CD14-positive monocyte (primary cell): ENCODE measurements at regions not wholly inside any gene's neighbourhood (a gene's known extent, or its start where the extent isn't known, plus 50 kb on each side); places are given as distances from the start of the nearest gene placed in this dataset.
"Not testable (repeated sequence)": the region's sequence is repeated elsewhere in the genome, so short reads cannot be mapped to it uniquely, and the experiment has no call there.

Experiments
- DNase-seq, 3 donors: peaks; one replicate each; pipeline ENCODE4 v3.0.0-alpha.2; 2011 to 2022
- H2AFZ ChIP-seq: 2 replicates; pipeline ENCODE4 v1.6.0; 2012; ENCODE audit warnings: mild to moderate bottlenecking, low read depth, low read length, inconsistent platforms; ENCODE audit not compliant: insufficient read depth, poor library complexity, severe bottlenecking
- H3K27ac ChIP-seq, 2 donors: 1 replicate in 1 of 2; 2 replicates in 1 of 2; pipeline ENCODE4 v1.5.1; 2012 to 2013; ENCODE audit warnings: low read length in 2 of 2, control low read depth in 1 of 2, inconsistent platforms in 1 of 2, low read depth in 1 of 2, mild to moderate bottlenecking in 1 of 2
- H3K27me3 ChIP-seq, 2 donors: one replicate each; pipeline versions ENCODE4 v1.6.0 to v1.6.1; 2011 to 2013; ENCODE audit warnings: low read length in 2 of 2; ENCODE audit not compliant: control insufficient read depth in 2 of 2, insufficient read depth in 2 of 2
- H3K36me3 ChIP-seq, 2 donors: replicated peaks in 1 of 2; 1 replicate in 1 of 2; 2 replicates in 1 of 2; pipeline versions ENCODE4 v1.5.1 to v1.6.1; 2012 to 2013; ENCODE audit warnings: low read length in 2 of 2, control low read depth in 1 of 2, inconsistent platforms in 1 of 2, mild to moderate bottlenecking in 1 of 2; ENCODE audit not compliant: insufficient read depth in 2 of 2, control insufficient read depth in 1 of 2
- H3K4me1 ChIP-seq, 2 donors: 1 replicate in 1 of 2; 2 replicates in 1 of 2; pipeline versions ENCODE4 v1.5.1 to v1.6.1; 2012 to 2013; ENCODE audit warnings: low read length in 2 of 2, control low read depth in 1 of 2, inconsistent platforms in 1 of 2, mild to moderate bottlenecking in 1 of 2, moderate library complexity in 1 of 2; ENCODE audit not compliant: insufficient read depth in 2 of 2, control insufficient read depth in 1 of 2
- H3K4me2 ChIP-seq: replicated peaks from 2 replicates; pipeline ENCODE3; 2012; ENCODE audit warnings: low read length, moderate library complexity, mild to moderate bottlenecking; ENCODE audit not compliant: poor library complexity, severe bottlenecking; ENCODE audit errors: extremely low read depth
- H3K4me3 ChIP-seq, 3 experiments: fragments of 200-600 bp in 1 of 3; sonication (generic) in 1 of 3; replicated peaks in 1 of 3; 1 replicate in 2 of 3; 2 replicates in 1 of 3; pipeline ENCODE4 v1.5.1; 2011 to 2013; ENCODE audit warnings: low read length in 3 of 3, mild to moderate bottlenecking in 3 of 3, control low read depth in 2 of 3, low read depth in 2 of 3, inconsistent platforms in 1 of 3, moderate library complexity in 1 of 3
- H3K79me2 ChIP-seq: 2 replicates; pipeline ENCODE4 v1.6.0; 2012; ENCODE audit warnings: mild to moderate bottlenecking, control low read depth, inconsistent platforms, low read length, moderate library complexity; ENCODE audit not compliant: insufficient read depth
- H3K9ac ChIP-seq: 2 replicates; pipeline ENCODE4 v1.6.0; 2017; ENCODE audit warnings: low read length, mild to moderate bottlenecking; ENCODE audit not compliant: insufficient read depth, poor library complexity, severe bottlenecking
- H3K9me3 ChIP-seq, 2 donors: replicated peaks in 1 of 2; 1 replicate in 1 of 2; 2 replicates in 1 of 2; pipeline versions ENCODE4 v1.5.1 to v1.6.1; 2012 to 2013; ENCODE audit warnings: low read length in 2 of 2, control low read depth in 1 of 2; ENCODE audit not compliant: control insufficient read depth in 1 of 2, insufficient read depth in 1 of 2
- H4K20me1 ChIP-seq: 2 replicates; pipeline ENCODE4 v1.6.0; 2012; ENCODE audit warnings: mild to moderate bottlenecking, low read length, control low read depth, moderate library complexity; ENCODE audit not compliant: insufficient read depth
- H3K27ac Mint-ChIP-seq, 7 donors: one replicate each; pipeline ENCODE4 v1.8.0; 2020; ENCODE audit warnings: mild to moderate bottlenecking in 7 of 7, mixed read lengths in 7 of 7, moderate library complexity in 6 of 7, inconsistent platforms in 2 of 7
- H3K27me3 Mint-ChIP-seq, 3 donors: one replicate each; pipeline ENCODE4 v1.8.0; 2021 to 2022; ENCODE audit warnings: low read depth in 3 of 3, mild to moderate bottlenecking in 3 of 3, mixed read lengths in 3 of 3, moderate library complexity in 3 of 3, inconsistent platforms in 1 of 3
- H3K36me3 Mint-ChIP-seq, 2 donors: one replicate each; pipeline ENCODE4 v1.8.0; 2020; ENCODE audit warnings: mixed read lengths in 2 of 2, inconsistent platforms in 1 of 2, mild to moderate bottlenecking in 1 of 2
- H3K4me1 Mint-ChIP-seq: one replicate; pipeline ENCODE4 v1.8.0; 2020; ENCODE audit warnings: mild to moderate bottlenecking, mixed read lengths
- H3K4me3 Mint-ChIP-seq, 2 donors: one replicate each; pipeline ENCODE4 v1.8.0; 2020; ENCODE audit warnings: mild to moderate bottlenecking in 2 of 2, mixed read lengths in 2 of 2, moderate library complexity in 1 of 2
- H3K9me3 Mint-ChIP-seq, 7 donors: one replicate each; pipeline ENCODE4 v1.8.0; 2020 to 2022; ENCODE audit warnings: mixed read lengths in 7 of 7, mild to moderate bottlenecking in 6 of 7, moderate library complexity in 6 of 7, inconsistent platforms in 2 of 7
- WGBS: methylation state at CpG from one replicate; pipeline ENCODE4 v1.1.5; 2013; ENCODE audit warnings: missing lambda C conversion rate; ENCODE audit not compliant: insufficient coverage; 5-methylcytosine and 5-hydroxymethylcytosine counted together
- intact Hi-C, 2 donors: fragments of 100-400 bp; cut with micrococcal nuclease; formaldehyde crosslinking; loops; one replicate each; pipeline versions ENCODE4 v1.15.0 to v1.15.1; 2023

DNA sequence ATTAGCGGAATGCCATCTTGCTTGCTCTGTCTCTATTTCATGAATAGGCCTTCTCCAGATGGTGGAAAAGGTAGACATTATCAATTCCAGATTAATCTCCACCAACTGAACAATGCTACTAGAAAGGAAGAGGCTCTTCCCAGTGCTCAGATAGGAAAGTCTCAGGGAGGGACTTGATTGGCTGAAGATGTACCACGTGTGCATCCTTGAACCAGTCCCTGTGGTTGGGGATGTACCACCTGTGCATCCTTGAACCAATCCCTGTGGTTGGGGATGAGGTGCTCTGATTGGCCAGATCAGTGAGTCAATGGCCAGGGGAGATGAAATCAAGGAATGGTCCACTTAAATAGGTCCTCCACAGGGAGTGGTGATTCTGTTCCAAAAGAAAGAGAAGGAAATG, 246.2 kb downstream of the NPIPA7 start:
- H3K36me3 ChIP-seq, H3K27me3 ChIP-seq, H3K27ac ChIP-seq, H3K9me3 ChIP-seq, H3K27me3 Mint-ChIP-seq, H3K27ac Mint-ChIP-seq, H3K36me3 Mint-ChIP-seq, H3K4me3 ChIP-seq, H3K4me1 ChIP-seq, H3K79me2 ChIP-seq, H3K9me3 Mint-ChIP-seq, intact Hi-C loops, DNase-seq, H3K4me3 Mint-ChIP-seq, H4K20me1 ChIP-seq, H3K4me1 Mint-ChIP-seq, H3K9ac ChIP-seq, H3K4me2 ChIP-seq, H2AFZ ChIP-seq: not testable (repeated sequence)
- WGBS: 67% methylated on average over 1 of the region's 2 CpGs

DNA sequence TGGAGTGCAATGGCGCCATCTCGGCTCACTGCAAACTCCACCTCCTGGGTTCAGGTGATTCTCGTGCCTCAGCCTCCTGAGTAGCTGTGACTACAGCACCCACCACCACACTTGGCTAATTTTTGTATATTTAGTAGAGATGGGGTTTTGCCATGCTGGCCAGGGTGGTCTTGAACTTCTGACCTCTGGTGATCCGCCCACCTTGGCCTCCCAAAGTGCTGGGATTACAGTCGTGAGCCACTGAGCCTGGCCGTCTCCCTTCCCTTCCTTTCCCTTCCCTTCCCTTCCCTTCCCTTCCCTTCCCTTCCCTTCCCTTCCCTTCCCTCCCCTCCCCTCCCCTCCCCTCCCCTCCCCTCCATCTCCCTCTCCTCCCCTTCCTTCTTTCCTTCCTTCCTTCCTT, 248.9 kb downstream of the NPIPA7 start:
- not testable (repeated sequence) for H4K20me1 ChIP-seq
- WGBS: no CpG with 5 or more reads among the region's 6 CpGs

DNA sequence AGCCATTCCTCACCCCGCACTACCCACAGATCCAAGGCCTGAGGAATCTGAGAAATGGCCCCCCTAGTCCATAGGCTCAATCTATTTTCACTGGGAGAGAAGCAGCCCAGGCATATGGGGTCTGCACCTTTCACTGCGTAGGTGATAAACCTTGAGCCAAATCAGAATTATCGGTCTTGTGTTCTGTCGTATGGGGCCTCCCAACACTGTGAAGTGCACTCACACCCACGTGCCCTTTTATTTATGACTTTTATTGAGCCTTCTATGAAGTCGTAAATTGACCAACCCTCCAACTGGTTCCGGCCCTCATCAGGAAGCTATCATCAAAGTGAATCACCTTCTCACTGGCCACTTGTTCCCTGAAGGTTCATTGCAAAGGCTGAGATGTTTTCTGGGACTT, 259.3 kb downstream of the NPIPA7 start:
- H2AFZ ChIP-seq, H3K27me3 ChIP-seq, H3K9me3 ChIP-seq, H3K9ac ChIP-seq, H3K4me2 ChIP-seq, H3K27ac ChIP-seq, H3K4me1 ChIP-seq, H3K4me1 Mint-ChIP-seq, H3K36me3 ChIP-seq, intact Hi-C loops, DNase-seq, H3K27ac Mint-ChIP-seq, H3K4me3 ChIP-seq, H3K4me3 Mint-ChIP-seq, H3K9me3 Mint-ChIP-seq, H3K79me2 ChIP-seq, H3K27me3 Mint-ChIP-seq, H3K36me3 Mint-ChIP-seq, H4K20me1 ChIP-seq: not testable (repeated sequence)
- WGBS: 80% methylated on average over 1 of the region's 7 CpGs

More for the DNA sequence above, 248.9 kb downstream of the NPIPA7 start:
- H3K4me3 ChIP-seq, H3K4me1 ChIP-seq, H3K36me3 Mint-ChIP-seq, H2AFZ ChIP-seq, H3K27me3 ChIP-seq, H3K9ac ChIP-seq, H3K4me1 Mint-ChIP-seq, H3K27ac ChIP-seq, intact Hi-C loops, H3K4me2 ChIP-seq, H3K4me3 Mint-ChIP-seq, H3K27ac Mint-ChIP-seq, H3K79me2 ChIP-seq, H3K36me3 ChIP-seq, DNase-seq, H3K27me3 Mint-ChIP-seq, H3K9me3 ChIP-seq: not testable (repeated sequence)
- peaks cover 0 to 15% (median 2%) of the 10 kb centered on the region in 7 donors for H3K9me3 Mint-ChIP-seq

DNA sequence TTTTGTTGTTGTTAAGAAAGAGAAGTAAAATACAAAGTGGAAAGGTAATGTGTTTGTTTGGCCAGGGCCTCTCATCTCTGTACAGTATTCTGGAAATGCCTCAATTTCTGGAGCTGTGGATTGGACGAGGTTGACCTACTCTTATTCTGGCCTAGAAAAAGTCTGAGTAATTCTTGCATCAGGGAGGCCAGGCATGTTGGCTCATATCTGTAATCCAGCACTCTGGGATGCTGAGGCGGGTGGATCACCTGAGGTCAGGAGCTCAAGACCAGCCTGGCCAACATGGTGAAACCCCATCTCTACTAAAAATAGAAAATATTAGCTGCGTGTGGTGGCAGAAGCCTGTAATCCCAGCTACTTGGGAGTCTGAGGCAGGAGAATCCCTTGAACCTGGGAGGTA, 259.8 kb downstream of the NPIPA7 start:
- WGBS: no CpG with 5 or more reads among the region's 3 CpGs
- H4K20me1 ChIP-seq, H3K4me2 ChIP-seq, H3K4me3 Mint-ChIP-seq, H3K27ac Mint-ChIP-seq, H3K4me1 Mint-ChIP-seq, H3K27me3 ChIP-seq, H2AFZ ChIP-seq, H3K27ac ChIP-seq, H3K9me3 Mint-ChIP-seq, H3K27me3 Mint-ChIP-seq, H3K36me3 Mint-ChIP-seq, H3K36me3 ChIP-seq, H3K9me3 ChIP-seq, H3K4me3 ChIP-seq, H3K9ac ChIP-seq, H3K79me2 ChIP-seq, intact Hi-C loops, H3K4me1 ChIP-seq, DNase-seq: not testable (repeated sequence)
